Bronchial epithelial cell (primary cell): ENCODE measurements at regions not wholly inside any gene's neighbourhood (a gene's known extent, or its start where the extent isn't known, plus 50 kb on each side); places are given as distances from the start of the nearest gene placed in this dataset.

Source experiments
- DNase-seq: peaks from one replicate; pipeline ENCODE4 v3.0.0-alpha.2; 2010; ENCODE audit warnings: low read depth
- FAIRE-seq: peaks from 2 replicates; lab custom pipeline; 2011; peaks lifted over from hg19 to GRCh38; lab: Jason Lieb, UNC
- H3K27me3 ChIP-seq: 2 replicates; pipeline ENCODE4 v1.5.1; 2011; ENCODE audit warnings: low read length; ENCODE audit not compliant: control insufficient read depth, insufficient read depth
- H3K36me3 ChIP-seq: 2 replicates; pipeline ENCODE4 v1.5.1; 2011; ENCODE audit warnings: low read length; ENCODE audit not compliant: control insufficient read depth, insufficient read depth
- H3K4me3 ChIP-seq: 2 replicates; pipeline ENCODE4 v1.5.1; 2011; ENCODE audit warnings: mild to moderate bottlenecking, low read depth, low read length, control low read depth
- CTCF ChIP-seq: IDR thresholded peaks from 2 replicates; pipeline ENCODE4 v1.5.1; 2011; ENCODE audit warnings: mild to moderate bottlenecking, moderate library complexity, low read length, control low read depth, inconsistent platforms; ENCODE audit not compliant: insufficient read depth, severe bottlenecking

- TF ChIP-seq CTCF = no peak
- no peak for DNase-seq
- Histone ChIP-seq H3K27me3 (no peaks in the 10 kb centered on the region), H3K36me3 (no peaks in the 10 kb centered on the region), H3K4me3 (no peak overlapping the region)
- FAIRE-seq = no peak
Observed at GRCh38 chr10:78139341-78139740, 105.7 kb downstream of the RPS24 start.

GRCh38 chr10:78140066-78140630 is 106.5 kb downstream of the RPS24 start:
- DNase-seq (no peak), FAIRE-seq (no peak)
- TF ChIP-seq CTCF = no peak
- Histone ChIP-seq H3K4me3 (no peak overlapping the region), H3K36me3 (no peaks in the 10 kb centered on the region), H3K27me3 (no peaks in the 10 kb centered on the region)

- DNase-seq (no peak), FAIRE-seq (peak; percentile 47)
- Histone ChIP-seq H3K36me3 (no peaks in the 10 kb centered on the region), H3K27me3 (peaks cover 4% of the 10 kb centered on the region), H3K4me3 (no peak overlapping the region)
- no peak for TF ChIP-seq CTCF
Observed at GRCh38 chr10:78143576-78143975, 109.9 kb downstream of the RPS24 start.

- DNase-seq (no peak), FAIRE-seq (no peak)
- H3K36me3 ChIP-seq = no peaks in the 10 kb centered on the region
- TF ChIP-seq CTCF = no peak
- peaks cover 4% of the 10 kb centered on the region for H3K27me3 ChIP-seq
- H3K4me3 ChIP-seq = no peak overlapping the region
Observed at GRCh38 chr10:78146200-78146599, 112.5 kb downstream of the RPS24 start.

- peaks cover 4% of the 10 kb centered on the region for H3K27me3 ChIP-seq
- FAIRE-seq (no peak), DNase-seq (no peak)
- no peak overlapping the region for H3K4me3 ChIP-seq
- no peak for TF ChIP-seq CTCF
- no peaks in the 10 kb centered on the region for H3K36me3 ChIP-seq
Observed at GRCh38 chr10:78147202-78147601, 113.5 kb downstream of the RPS24 start.
